HK-2 (cell line): ENCODE measurements at regions not wholly inside any gene's neighbourhood (a gene's known extent, or its start where the extent isn't known, plus 50 kb on each side); places are given as distances from the start of the nearest gene placed in this dataset.

Experiments
- DNase-seq: peaks from one replicate; pipeline ENCODE4 v3.0.0-alpha.2; 2018; ENCODE audit not compliant: unreplicated experiment

DNA sequence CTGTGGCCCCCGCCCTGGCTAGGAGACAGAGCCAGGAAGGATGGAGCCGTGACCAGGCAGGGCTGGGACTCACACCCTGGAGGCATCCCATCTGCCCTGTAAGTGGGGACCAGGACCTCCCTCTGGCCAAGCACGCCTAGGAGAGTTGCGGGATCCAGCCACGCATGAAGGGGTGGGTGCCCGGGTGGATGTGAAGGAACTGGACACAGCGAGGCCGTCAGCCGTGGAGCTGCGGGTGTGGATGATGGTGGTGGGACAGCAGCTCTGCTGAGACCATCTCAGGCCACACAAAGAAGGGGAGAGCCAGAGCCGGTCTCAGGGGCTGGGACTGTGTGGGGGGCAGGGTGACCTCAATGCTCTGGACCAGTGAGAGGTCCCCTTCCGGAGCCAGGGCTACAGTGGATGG lies 746.4 kb downstream of the BRD1 start:
- DNase-seq = no peak

DNA sequence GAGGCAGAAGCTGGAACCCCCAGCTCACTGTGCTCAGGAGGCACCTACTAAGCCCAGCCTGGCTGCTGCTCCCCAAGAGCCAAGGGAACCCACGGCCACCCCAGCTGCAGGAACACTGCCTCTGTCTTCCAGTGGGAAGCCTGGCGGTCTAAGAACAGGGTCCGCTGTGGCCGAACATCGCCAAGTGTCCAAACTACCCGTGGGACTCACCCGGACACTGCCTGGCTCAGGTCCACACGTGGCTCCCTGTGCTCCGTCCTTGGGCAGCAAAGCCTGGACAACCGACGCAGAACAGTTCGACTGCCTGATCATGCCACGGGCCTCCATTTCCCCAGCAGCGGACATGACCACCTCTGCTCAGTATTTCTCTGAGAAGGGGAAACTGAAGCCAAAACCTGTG lies 747.0 kb downstream of the BRD1 start:
- DNase-seq = no peak

DNA sequence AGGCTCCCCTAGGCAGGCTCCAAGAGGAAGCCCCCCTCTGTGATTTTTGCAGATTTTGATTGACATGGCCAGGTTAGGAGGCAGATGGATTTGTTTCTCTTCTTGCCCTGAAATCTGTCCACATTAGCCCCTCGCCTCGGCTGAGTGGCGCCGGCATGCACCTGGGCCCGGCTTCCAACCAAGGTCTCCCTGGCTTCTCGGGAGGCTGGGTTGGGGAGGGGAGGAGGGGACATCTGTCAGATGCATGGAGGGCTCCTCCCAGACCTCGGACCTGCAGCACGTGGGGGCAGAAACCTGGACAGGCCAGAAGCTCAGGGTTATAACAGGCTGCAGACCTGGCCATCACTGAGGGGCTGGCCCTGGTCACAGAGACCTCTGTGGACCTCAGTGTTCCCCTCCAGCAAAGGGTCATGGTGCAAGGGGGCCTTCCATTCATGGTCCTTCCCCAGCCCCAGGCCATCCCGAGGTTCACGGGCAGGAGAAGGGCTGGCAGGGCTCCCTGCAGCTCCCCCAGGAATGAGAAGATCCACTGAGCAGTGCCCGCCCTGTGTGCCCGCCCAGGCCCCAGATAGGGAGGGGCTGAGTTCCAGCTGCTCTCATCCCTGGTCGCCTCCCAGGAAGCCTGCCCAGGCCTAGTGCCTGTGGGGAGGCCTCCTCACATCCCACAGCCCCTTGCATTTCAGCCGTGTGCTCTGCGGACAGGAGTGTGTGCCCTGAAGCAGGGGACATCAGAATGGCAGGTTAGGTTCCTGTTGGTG lies 747.8 kb downstream of the BRD1 start:
- DNase-seq = no peak

DNA sequence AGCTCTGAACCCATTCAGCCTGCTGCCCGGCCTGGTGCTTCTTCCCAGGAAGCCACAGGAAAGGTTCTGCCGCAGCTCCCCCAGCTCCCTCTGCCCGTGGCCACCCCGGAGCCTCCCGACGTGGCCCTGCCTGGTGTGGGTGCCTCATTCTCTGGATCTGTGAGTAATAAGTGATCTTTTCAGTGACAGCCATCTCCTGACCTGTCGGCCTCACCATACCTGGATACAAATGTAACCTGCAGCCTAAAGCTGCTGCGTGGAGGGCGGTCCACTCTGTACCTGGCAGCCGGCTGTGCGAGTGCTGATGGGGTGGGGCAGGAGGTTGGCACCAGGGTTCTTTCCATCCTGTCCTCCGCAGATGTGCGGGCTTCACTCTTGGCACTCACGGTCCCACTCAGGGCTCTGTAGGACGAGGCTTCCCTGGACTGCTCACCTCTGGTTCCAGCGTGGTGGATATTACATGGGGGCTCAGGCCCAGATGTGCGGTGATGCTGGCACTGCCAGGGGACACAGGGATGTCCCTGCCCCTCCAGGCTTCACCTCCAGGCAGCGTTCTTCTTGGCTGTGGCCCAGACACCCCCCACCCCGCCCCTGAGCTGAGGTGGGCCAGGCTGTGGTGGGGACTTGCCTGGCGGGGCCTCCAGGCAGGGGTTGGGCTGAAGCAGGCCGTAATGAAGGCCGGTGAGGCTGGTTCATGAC lies 748.5 kb downstream of the BRD1 start:
- DNase-seq = no peak

DNA sequence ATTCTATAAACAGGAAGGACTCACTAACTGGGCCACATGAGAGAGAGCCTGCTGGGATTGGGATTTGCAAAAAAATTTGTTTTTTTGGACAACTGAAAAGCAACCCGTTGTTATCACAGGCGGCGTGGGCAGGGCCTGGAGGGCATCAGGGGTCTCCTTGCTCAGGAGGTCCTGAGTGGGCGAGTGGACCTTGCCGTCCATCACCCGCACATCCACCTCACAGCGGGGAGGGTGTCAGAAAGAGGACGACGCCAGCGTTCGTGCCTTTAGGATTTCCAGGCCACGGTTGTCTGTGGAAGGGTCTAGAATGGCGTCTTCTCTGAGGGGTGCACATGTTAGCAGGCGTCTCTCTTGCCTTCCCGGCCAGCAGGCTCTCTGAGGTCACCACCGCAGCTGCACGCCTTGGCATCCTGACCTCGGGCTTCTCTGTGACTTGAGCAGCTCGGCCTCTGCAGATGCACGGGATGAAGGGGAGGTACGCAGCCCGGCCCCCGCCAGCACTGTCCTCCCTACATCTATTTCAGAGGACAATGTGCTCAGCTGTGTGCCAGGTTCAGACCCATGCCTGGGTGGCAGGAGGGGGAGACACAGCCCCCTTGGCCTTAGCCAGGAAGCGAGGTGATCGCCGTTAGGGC lies 749.5 kb downstream of the BRD1 start:
- DNase-seq = no peak

DNA sequence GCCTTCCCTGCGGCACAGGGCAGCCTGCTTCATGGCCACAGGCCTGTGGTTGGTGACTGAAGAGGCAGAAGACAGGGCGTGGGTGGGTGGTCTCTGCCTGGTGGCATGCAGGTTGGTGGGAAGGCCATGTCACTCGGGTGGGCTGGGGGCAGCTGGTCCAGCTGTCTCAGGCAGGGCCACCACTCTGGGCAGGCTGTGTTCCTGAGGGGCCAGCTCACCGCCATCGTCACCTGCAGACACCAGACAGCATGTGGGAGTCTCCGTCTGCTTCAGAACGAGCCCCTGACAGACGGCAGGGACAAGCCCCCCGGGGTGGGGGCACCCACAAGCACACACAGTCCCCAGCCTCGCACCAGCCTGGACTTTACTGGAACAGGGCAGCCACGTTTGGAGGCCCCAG lies 750.1 kb downstream of the BRD1 start:
- no peak for DNase-seq

DNA sequence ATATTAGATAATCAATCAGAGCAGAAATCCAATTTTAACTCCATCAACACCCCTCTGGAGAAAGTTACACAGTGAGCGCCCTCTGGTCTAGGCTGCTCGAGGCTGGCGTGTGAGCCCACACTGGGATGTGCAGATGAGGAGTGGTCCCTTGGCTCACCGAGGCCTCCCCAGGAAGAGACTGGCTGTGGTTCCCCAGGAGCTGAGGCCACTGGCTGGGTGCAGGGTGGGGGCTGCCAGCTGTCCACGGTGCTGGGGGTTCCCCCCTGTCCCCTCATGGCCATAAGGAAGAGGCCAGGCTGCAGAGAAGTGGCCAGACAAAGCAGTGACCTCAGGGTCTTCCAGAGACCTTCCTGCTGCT lies 750.7 kb downstream of the BRD1 start:
- no peak for DNase-seq

DNA sequence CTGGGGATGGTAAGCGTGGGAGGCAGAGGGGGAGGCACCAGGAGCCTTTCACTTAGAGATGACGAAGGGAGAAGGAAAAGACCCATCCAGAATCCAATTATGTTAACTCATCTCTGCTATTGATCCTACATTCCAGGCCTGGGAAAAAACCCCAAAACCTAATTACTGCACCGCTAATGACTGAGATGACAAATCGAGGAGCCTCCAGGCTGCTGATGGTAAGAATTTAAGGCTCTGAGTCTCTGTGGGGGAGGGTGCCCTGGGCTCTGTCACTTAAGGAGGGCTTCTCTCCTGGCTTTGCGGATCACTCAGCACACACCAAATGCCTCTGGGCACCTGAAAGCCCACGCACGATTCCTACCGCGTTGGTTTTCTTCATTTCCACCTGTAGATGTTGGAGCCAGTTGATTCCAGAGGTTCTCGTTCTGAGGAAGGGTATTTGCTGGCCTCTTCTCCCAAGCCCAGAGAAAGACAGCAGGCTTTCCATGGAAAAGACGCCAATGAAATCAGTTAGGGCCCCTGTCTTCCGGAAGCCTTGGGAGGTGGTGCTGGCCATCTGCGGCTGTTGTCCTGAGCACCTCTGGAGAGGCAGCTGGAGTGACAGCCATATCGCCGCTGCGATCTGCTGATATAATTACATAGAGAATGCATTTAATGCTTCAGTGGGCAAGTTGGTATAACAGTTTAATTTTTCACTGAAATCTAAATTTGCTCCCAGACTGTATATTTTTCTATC lies 751.2 kb downstream of the BRD1 start:
- DNase-seq = no peak

DNA sequence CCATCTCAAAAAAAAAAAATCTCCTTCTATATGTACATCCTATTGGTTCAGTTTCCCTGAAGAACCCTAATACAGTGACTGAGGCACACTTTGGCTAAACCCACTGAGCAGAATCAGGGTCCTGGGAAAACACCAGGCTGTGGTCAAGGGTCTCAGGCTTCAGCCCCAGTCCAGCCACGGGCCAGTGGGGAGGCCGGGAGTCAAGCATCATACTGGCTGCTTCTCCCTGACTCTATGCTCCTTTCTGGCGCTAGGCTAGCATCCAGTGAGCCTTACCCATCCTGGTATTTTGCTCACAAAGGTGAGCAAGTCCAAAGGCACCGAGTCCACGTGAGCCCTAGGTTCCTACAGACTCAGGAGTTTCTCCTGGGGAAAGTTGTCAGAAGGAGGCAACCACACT lies 752.5 kb downstream of the BRD1 start:
- DNase-seq = no peak

DNA sequence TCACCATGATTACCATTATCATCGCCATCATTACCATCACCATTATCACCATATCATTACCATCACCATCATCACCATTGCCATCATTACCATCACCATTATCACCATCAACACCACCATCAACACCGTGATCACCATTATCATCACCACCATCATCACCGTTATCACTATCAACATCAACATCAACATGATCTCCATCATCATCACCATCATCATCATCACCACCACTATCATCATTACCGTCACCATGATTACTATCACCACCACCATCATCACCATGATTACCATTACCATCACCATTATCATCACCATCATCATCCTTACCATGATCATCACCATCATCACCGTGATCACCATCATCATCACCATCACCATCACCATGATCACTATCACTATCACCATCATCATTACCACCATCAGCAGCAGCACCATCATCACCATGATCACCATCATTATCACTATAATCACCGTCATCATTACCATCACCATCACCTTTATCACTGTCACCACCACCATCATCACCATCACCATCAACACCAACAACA lies 753.7 kb downstream of the BRD1 start:
- DNase-seq = no peak

DNA sequence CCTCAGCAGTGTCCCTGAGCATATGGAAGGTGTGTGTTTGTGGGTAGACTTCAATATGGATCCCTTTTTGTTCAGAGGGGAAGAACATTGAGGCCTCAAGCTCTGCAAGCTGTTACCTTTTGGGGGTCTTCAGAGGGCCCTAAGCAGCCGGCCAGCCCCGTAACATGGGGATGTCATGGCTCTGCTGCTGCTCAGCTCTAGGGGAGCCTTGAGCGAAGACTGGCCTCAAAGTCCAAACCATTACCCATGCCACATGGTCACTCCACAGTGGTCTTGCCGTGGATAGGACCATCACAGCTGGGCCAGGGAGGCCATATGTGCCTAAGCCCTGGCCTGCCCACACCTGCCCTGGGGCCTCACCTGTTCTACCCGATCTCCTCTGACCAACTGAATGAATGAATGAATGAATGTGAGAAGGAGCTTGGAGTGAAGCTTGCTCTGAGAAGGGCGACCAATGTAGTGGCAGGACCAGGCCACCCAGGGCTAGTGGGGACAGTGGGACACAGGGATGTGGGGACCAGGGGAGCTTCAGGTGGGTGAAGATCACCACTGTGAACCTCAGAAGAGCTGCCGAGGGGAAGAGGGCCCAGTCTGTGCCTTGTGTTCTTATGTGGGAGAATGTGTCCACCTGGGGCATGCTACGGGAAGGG lies 754.6 kb downstream of the BRD1 start:
- DNase-seq = no peak

DNA sequence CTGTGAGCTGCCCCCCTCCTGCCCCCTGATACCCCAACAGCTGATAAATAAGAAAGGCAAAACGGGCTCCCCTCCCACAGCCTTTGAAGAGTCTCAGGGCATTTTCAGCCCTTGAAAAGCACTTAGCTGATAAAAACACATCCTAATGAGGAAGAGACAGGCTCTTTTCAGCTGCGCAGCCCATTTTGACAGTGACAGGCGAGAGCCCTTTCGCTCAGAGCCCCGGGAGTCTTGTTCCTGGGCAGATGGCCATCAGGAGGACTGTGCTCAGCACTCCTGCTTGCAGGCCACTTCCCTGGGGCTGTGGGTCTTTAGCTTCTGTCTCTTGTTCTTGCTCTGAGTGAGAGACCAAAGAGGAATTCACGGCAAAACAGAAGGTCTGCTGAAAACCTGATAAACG lies 757.2 kb downstream of the BRD1 start:
- no peak for DNase-seq

DNA sequence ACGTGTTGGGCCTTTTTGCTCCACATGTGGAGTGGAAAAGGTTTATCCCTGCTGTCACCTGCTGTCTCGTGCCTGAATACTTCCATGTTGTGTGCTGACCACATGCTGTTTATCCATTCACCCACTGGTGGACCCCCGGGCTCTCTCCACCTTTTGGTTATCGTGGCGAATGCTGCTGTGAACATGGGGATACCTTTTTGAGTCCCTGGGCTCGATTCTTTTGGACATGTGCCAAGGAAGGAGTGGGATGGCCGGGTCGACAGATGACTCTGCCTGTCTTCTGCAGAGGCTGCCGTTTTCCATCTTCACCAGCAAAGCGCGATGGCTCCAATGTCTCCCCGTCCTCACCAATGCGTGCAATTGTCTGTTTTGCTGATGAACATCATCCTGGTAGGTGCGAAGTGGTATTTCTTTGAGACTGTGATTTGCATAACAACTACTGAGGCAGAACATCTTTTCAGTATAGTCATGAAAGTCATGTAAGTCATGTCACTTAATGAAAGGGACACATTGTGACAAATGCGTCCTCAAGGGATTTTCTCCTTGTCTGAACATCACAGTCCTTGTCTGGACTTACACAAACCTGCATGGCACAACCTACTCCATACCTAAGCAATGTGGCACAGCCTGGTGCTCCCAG lies 758.7 kb downstream of the BRD1 start:
- no peak for DNase-seq

DNA sequence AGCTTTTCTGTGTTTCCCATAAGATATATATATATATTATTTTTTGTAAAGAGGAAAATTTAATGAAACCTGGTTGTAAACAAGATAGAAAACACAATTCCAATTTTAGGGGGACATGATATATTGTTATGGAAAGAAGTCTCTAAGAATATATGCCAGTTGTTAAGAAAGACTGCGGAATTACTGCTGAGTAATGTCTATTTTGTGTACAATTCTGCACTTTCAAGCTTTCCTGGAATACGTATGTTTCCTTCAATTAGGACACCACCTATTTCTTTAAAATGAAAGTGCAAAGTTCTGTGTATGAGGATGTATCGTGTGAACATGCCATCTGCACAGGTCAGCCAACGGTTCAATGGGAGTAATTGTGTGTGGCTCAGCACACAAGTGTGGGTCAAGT lies 760.2 kb downstream of the BRD1 start:
- DNase-seq = no peak

DNA sequence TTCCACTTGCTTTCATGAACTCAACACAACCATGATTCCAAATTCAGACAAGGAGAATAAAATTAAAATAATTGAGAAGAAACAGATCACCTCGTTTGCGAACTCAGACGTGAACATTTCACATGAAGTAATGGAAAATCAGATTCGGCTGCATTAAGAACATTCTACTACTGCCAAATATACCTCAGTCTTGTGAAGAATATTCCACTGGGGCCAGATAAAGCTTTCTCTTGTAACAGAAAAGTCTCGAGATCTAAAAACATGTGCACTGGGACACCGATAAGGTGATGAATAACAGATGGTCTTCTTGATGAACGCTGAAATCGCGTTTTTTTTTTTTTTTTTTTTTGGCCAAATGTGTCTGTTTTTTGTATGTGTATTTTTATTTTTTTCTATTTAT lies 761.1 kb downstream of the BRD1 start:
- no peak for DNase-seq

DNA sequence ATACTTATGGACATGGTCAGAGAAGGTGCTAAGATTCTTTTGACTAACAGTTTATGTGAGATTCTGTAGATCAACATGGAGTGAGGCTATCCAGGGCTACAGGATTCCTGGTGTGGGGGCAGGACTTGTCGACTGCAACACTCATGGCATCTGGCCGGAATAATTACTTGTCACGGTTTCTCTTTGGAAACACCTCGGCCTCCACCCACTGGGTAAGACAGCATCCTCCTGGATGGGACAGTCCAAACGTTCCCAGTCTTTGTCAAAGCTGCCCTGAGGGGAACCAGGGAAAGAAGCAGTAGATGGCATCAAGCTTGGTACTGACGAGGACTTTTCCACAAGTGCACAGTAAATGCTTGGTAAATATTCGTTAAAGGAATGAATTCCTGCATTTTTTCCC lies 762.8 kb downstream of the BRD1 start:
- no peak for DNase-seq

DNA sequence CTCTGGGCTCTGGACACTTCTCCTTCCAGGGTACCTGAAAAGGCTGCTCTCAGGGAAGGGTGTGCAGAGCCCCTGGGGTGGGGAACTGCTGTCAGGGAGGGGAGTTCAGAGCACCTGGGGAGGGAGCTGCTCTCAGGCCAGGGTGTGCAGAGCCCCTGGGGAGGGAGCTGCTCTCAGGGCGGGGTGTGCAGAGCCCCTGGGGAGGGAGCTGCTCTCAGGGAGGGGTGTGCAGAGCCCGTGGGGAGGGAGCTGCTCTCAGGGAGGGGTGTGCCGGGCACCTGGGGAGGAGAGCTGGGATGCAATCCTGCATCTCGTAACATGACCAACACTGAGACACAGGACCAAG lies 764.2 kb downstream of the BRD1 start:
- DNase-seq = no peak

DNA sequence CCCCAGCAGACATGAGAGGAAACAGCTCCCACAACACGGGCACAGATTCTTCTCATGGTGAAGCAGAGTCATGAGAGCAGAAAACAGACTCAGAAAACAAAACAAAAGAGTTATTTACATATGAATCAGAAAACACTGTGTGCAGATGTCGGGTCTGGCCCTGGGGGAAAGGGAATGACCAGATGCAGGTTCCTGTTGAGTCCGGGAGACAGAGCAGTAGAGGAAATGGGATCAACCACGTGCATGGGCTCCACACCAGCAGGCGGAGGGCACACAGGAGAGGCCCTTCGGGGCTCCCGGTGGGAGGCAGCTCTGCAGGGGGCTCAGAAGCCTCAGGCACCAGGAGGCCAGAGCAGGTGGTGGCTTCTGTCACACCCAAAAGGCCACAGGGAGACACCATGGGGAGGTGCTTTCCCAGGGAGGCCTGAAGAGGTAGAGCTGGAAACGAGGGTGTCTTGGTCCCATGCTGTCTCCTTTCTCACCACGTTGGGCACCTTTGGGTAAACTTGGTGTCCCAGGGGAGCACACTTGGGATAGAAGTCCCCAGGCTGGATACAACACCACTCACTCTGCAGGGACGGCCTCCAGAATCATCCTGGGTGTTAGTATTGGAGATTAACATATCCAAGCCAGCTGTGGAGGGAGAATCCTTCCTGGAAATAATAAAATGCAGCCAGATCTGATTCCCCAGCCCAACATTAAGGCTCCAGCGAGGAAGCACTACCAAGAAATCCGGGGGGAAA lies 764.7 kb downstream of the BRD1 start:
- DNase-seq = no peak

DNA sequence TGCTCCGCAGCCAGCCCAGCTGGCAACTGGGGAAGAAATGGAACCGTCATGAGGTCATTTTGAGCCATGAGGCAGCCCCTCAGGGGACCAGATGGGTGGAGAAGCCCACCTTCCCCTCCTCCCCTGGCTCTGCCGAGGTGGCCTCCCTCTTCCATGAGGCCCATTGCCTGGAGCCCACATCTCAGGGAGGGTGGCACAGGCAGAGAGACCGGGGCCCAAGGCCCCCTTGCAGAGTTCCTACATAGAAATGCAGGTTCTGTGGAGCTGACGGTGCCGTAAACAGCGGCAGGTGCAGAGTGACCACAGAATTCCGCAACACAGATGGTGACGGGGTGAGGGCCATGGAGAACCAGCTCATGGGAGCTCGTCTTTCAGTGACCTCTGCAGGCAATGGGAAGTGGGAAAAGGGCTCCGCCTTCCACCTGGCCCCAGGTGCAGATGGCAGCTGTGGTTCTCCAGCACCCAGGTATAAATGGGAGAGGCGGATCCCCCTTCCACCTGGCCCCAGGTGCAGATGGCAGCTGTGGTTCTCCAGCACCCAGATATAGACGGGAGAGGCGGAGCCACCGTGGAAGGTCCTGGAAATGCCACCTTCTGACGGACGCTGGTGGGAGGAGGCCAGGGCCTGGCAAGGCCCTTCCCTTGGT lies 765.4 kb downstream of the BRD1 start:
- no peak for DNase-seq

DNA sequence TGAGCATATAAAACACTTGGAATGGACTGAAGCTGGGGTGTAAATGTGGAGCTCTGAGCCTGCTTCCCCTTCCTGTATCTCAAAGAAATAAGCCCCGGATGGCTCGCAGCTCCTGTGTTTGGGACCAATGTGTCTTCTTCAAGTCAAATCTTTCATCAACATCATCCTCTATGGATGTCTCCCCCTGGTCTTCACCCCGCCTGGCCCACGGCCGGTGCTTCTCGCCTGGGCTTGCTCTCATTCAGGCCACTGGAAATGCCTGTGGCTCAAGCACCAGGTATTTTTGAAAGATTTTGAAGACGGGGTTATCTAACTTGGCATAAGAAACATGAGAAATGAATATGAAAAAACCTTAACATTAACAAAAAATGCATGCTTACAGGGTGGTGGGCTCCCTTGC lies 769.8 kb downstream of the BRD1 start:
- DNase-seq = no peak
